Gastrocnemius medialis (tissue), 4 donors: ENCODE measurements at regions not wholly inside any gene's neighbourhood (a gene's known extent, or its start where the extent isn't known, plus 50 kb on each side); places are given as distances from the start of the nearest gene placed in this dataset.

Source experiments
- ATAC-seq, 2 donors: fragments of 150-250 bp; one replicate each; pipeline ENCODE4 v1.9.1; 2016
- DNase-seq, 2 donors: peaks; one replicate each; pipeline ENCODE4 v3.0.0-alpha.2; 2019
- H3K27ac ChIP-seq, 4 donors: fragments of 200-600 bp; sonication (generic); 1 replicate in 1 of 4; 2 replicates in 3 of 4; pipeline ENCODE4 v1.5.1; 2016 to 2018; ENCODE audit warnings: mild to moderate bottlenecking in 2 of 4, moderate library complexity in 1 of 4
- H3K27me3 ChIP-seq, 3 donors: fragments of 200-600 bp; sonication (generic) in 2 of 3; 1 replicate in 1 of 3; 2 replicates in 2 of 3; pipeline versions ENCODE4 v1.5.1 to v1.6.0; 2016 to 2019; ENCODE audit warnings: mild to moderate bottlenecking in 1 of 3, moderate library complexity in 1 of 3
- H3K36me3 ChIP-seq, 2 donors: fragments of 200-600 bp; sonication (generic) in 1 of 2; one replicate each; pipeline ENCODE4 v1.5.1; 2017 to 2018
- H3K4me1 ChIP-seq, 2 donors: fragments of 200-600 bp; sonication (generic) in 1 of 2; one replicate each; pipeline ENCODE4 v1.5.1; 2016 to 2017; ENCODE audit warnings: mild to moderate bottlenecking in 2 of 2
- H3K4me3 ChIP-seq, 4 donors: fragments of 200-600 bp; sonication (generic) in 3 of 4; 1 replicate in 1 of 4; 2 replicates in 3 of 4; pipeline ENCODE4 v1.5.1; 2016 to 2019; ENCODE audit warnings: mild to moderate bottlenecking in 2 of 4
- H3K9me3 ChIP-seq, 3 donors: fragments of 200-600 bp; sonication (generic) in 2 of 3; 1 replicate in 1 of 3; 2 replicates in 2 of 3; pipeline ENCODE4 v1.5.1; 2016 to 2019
- CTCF ChIP-seq, 5 experiments: fragments of 450-650 bp in 3 of 5; fragments of 200-600 bp in 2 of 5; sonication (generic) in 2 of 5; IDR thresholded peaks in 4 of 5; conservative IDR thresholded peaks in 1 of 5; 1 replicate in 4 of 5; 2 replicates in 1 of 5; pipeline ENCODE4 v1.5.1; 2016 to 2019; ENCODE audit warnings: antibody characterized with exemption in 5 of 5, mild to moderate bottlenecking in 3 of 5, moderate library complexity in 3 of 5
- POLR2A ChIP-seq, 2 donors: fragments of 450-650 bp; IDR thresholded peaks; one replicate each; pipeline ENCODE4 v1.6.1; 2017; ENCODE audit warnings: antibody characterized with exemption in 2 of 2, mild to moderate bottlenecking in 2 of 2, moderate library complexity in 2 of 2
- in situ Hi-C, 4 donors: fragments of 200-750 bp; cut with MboI; loops; one replicate each; pipeline versions ENCODE4 v1.15.0 to v1.8.0; 2017; ENCODE audit warnings: low sequenced_read_pairs in 4 of 4
- intact Hi-C: fragments of 100-400 bp; cut with DNase I; formaldehyde crosslinking; loops from one replicate; pipeline ENCODE4 v1.15.1; 2023; ENCODE audit warnings: low total_unique reads

- Histone ChIP-seq H3K9me3 (no peaks in the 10 kb centered on the region), H3K36me3 (no peaks in the 10 kb centered on the region), H3K4me3 (no peak overlapping the region), H3K4me1 (no peaks in the 10 kb centered on the region), H3K27me3 (no peaks in the 10 kb centered on the region), H3K27ac (no peak overlapping the region)
- TF ChIP-seq POLR2A (IDR thresholded peaks at IDR 0.05) = no peak
- no peak for TF ChIP-seq CTCF (IDR thresholded peaks at IDR 0.05 in 4 of 5, conservative IDR thresholded peaks at IDR 0.05 in 1 of 5)
- intact Hi-C loops = no loop called here
- ATAC-seq (no peak), DNase-seq (no peak)
- in situ Hi-C loops = no loop called here
Observed at GRCh38 chr13:99703908-99704307, 202.6 kb downstream of the TM9SF2 start.

GRCh38 chr13:99702687-99703319 lies 201.5 kb downstream of the TM9SF2 start:
- Histone ChIP-seq H3K27ac (no peak overlapping the region), H3K9me3 (no peaks in the 10 kb centered on the region), H3K27me3 (no peaks in the 10 kb centered on the region), H3K4me3 (no peak overlapping the region), H3K4me1 (no peaks in the 10 kb centered on the region), H3K36me3 (no peaks in the 10 kb centered on the region)
- TF ChIP-seq POLR2A (IDR thresholded peaks at IDR 0.05) (no peak), CTCF (IDR thresholded peaks at IDR 0.05 in 4 of 5, conservative IDR thresholded peaks at IDR 0.05 in 1 of 5) (no peak)
- no peak for ATAC-seq
- intact Hi-C loops (no loop called here), in situ Hi-C loops (no loop called here)
- no peak for DNase-seq

- intact Hi-C loops (no loop called here), in situ Hi-C loops (no loop called here)
- no peaks in the 10 kb centered on the region for H3K36me3 ChIP-seq
- TF ChIP-seq CTCF (IDR thresholded peaks at IDR 0.05 in 4 of 5, conservative IDR thresholded peaks at IDR 0.05 in 1 of 5) = no peak
- no peak for TF ChIP-seq POLR2A (IDR thresholded peaks at IDR 0.05)
- H3K27ac ChIP-seq = no peak overlapping the region
- ATAC-seq (no peak), DNase-seq (no peak)
- H3K27me3 ChIP-seq = no peaks in the 10 kb centered on the region
- no peaks in the 10 kb centered on the region for H3K9me3 ChIP-seq
- no peak overlapping the region for H3K4me3 ChIP-seq
- H3K4me1 ChIP-seq = no peaks in the 10 kb centered on the region
Observed at GRCh38 chr13:99700468-99700867, 199.2 kb downstream of the TM9SF2 start.

GRCh38 chr13:99698816-99699099 lies 197.5 kb downstream of the TM9SF2 start:
- Histone ChIP-seq H3K27me3 (no peaks in the 10 kb centered on the region), H3K4me1 (no peaks in the 10 kb centered on the region), H3K27ac (no peak overlapping the region), H3K36me3 (no peaks in the 10 kb centered on the region), H3K9me3 (no peaks in the 10 kb centered on the region), H3K4me3 (no peak overlapping the region)
- in situ Hi-C loops = no loop called here
- DNase-seq (no peak), ATAC-seq (no peak)
- intact Hi-C loops = no loop called here
- TF ChIP-seq POLR2A (IDR thresholded peaks at IDR 0.05) (no peak), CTCF (IDR thresholded peaks at IDR 0.05 in 4 of 5, conservative IDR thresholded peaks at IDR 0.05 in 1 of 5) (no peak)
